Small intestine (tissue), 7 donors: ENCODE measurements at regions not wholly inside any gene's neighbourhood (a gene's known extent, or its start where the extent isn't known, plus 50 kb on each side); places are given as distances from the start of the nearest gene placed in this dataset.

Experiments used
- DNase-seq, 2 donors: peaks; one replicate each; pipeline versions ENCODE4 v3.0.0 to v3.0.0-alpha.2; 2013
- FAIRE-seq: peaks from 2 replicates; lab custom pipeline; 2012; peaks lifted over from hg19 to GRCh38; lab: Jason Lieb, UNC
- H3K27ac ChIP-seq, 3 donors: one replicate each; pipeline ENCODE4 v1.5.1; 2013; ENCODE audit warnings: low read length in 2 of 3, mild to moderate bottlenecking in 2 of 3, control low read depth in 1 of 3, inconsistent platforms in 1 of 3, low read depth in 1 of 3, moderate library complexity in 1 of 3
- H3K27me3 ChIP-seq, 3 donors: one replicate each; pipeline ENCODE4 v1.6.1; 2013; ENCODE audit warnings: low read length in 3 of 3, inconsistent platforms in 1 of 3; ENCODE audit not compliant: control insufficient read depth in 3 of 3, insufficient read depth in 3 of 3
- H3K36me3 ChIP-seq, 3 donors: one replicate each; pipeline ENCODE4 v1.6.1; 2013; ENCODE audit warnings: low read length in 3 of 3, inconsistent platforms in 1 of 3, low read depth in 1 of 3, mild to moderate bottlenecking in 1 of 3, moderate library complexity in 1 of 3; ENCODE audit not compliant: control insufficient read depth in 3 of 3, insufficient read depth in 2 of 3
- H3K4me1 ChIP-seq, 3 donors: one replicate each; pipeline ENCODE4 v1.6.1; 2013; ENCODE audit warnings: low read length in 2 of 3, inconsistent platforms in 1 of 3, low read depth in 1 of 3, mild to moderate bottlenecking in 1 of 3, moderate library complexity in 1 of 3; ENCODE audit not compliant: control insufficient read depth in 3 of 3, insufficient read depth in 2 of 3
- H3K4me3 ChIP-seq, 3 donors: one replicate each; pipeline ENCODE4 v1.5.1; 2013; ENCODE audit warnings: low read length in 3 of 3, control low read depth in 1 of 3, inconsistent platforms in 1 of 3, low read depth in 1 of 3, mild to moderate bottlenecking in 1 of 3, moderate library complexity in 1 of 3
- H3K9me3 ChIP-seq, 2 donors: one replicate each; pipeline ENCODE4 v1.6.1; 2013; ENCODE audit warnings: low read depth in 1 of 2, low read length in 1 of 2; ENCODE audit not compliant: control insufficient read depth in 2 of 2, insufficient read depth in 1 of 2
- WGBS, 3 donors: extraction: QIAGEN DNeasy Blood & Tissue Kit; methylation state at CpG; one replicate each; pipeline ENCODE4 v1.1.7; 2013; 5-methylcytosine and 5-hydroxymethylcytosine counted together
- donor health status: healthy with polysubstance abuse.
- donor health status: control.
- donor health status: control.
- donor health status: Bipolar disorder and iron deficiency.
- donor health status: healthy.

DNA sequence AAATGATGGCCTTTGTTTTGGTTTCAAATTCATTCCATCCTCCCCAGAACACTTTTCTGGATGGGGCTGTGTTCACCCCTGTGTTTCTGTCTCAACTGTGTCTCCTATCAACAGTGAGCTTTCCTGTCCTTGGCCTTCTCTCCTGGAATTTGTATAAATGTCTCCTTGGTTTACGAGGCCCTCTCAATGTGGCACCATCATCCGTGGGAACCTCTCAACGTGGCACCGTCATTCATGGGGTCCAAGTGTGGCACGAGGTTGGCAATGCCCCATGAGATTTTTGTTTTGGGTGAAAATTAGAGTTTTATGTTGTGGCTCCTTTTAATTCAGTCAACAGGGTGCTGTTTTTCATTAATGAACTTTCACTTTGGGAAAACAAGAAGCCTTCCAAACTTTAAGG, 280.7 kb upstream of the SALL3 start:
- Histone ChIP-seq H3K27ac (no peak overlapping the region), H3K4me1 (no peaks in the 10 kb centered on the region), H3K9me3 (no peaks in the 10 kb centered on the region), H3K27me3 (no peaks in the 10 kb centered on the region), H3K4me3 (no peak overlapping the region), H3K36me3 (no peaks in the 10 kb centered on the region)
- no peak for FAIRE-seq
- no peak for DNase-seq
- WGBS, 3 donors, result 76 to 90% (median 86%) methylated on average over 5 of the region's 5 CpGs

GRCh38 chr18:78699499-78699898, 280.1 kb upstream of the SALL3 start:
- FAIRE-seq (no peak), DNase-seq (peak; percentile 7 to 34)
- no peak overlapping the region for H3K4me3 ChIP-seq
- no peaks in the 10 kb centered on the region for H3K9me3 ChIP-seq
- no peaks in the 10 kb centered on the region for H3K36me3 ChIP-seq
- H3K4me1 ChIP-seq, result no peaks in the 10 kb centered on the region
- no peak overlapping the region for H3K27ac ChIP-seq
- 19 to 68% (median 45%) methylated on average over 12 of the region's 12 CpGs for WGBS, 3 donors
- H3K27me3 ChIP-seq, result no peaks in the 10 kb centered on the region

DNA sequence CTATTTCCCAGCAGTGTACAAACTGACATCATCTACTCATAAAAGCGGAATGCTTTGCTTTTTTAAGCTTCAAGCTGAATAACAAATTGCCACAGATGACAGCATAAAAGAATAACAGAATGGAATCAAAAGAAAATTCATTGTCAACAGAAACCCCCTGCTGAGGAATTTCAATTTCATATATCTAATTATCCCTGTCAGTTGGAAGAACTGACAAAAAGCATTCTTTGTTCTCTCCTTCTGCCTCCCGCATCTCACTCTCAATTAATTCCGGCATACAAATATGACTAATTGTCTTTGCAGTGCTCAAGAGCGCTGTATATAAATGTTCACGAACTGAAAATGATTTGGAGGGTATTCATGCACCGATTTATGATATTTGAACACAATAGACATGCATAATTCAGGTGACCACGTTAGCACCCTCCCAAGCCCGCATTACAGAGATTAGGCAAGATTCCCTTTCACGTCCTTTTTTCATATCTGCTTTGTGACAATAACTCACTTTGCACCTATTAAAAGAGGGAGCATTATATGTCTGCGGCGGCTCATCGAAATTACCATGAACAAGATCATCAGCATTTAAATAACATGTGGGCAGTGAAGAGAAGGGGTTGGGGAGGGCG, 277.7 kb upstream of the SALL3 start:
- WGBS, 3 donors, result 66 to 81% (median 70%) methylated on average over 13 of the region's 13 CpGs
- no peak for DNase-seq
- no peak for FAIRE-seq
- no peaks in the 10 kb centered on the region for H3K4me1 ChIP-seq
- no peaks in the 10 kb centered on the region for H3K27me3 ChIP-seq
- no peak overlapping the region for H3K27ac ChIP-seq
- H3K4me3 ChIP-seq, result no peak overlapping the region
- peaks cover 0 to 5% of the 10 kb centered on the region in 2 donors for H3K9me3 ChIP-seq
- no peaks in the 10 kb centered on the region for H3K36me3 ChIP-seq

DNA sequence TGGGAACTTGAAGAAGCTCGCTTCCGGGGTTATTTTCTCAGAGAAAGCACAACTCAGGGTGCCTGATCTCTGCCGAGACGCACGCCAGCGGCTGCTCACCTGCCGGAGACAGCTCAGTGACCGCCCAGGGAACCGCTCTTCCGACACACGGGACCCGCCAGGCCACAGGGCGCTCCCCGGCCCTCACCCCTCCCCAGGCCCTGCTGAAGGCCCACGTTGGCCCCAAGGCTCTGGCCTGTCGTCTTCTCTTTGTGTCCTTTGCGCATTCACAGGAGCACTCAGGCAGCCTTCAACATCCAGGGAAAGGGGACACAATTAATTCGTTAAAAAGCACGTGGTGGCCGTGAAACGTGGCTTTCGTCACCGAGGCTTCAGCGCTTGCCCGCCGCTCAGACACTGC, 276.3 kb upstream of the SALL3 start:
- DNase-seq, result no peak
- Histone ChIP-seq H3K4me3 (no peak overlapping the region), H3K36me3 (no peaks in the 10 kb centered on the region), H3K27ac (no peak overlapping the region), H3K27me3 (no peaks in the 10 kb centered on the region), H3K9me3 (peaks cover 0 to 6% of the 10 kb centered on the region in 2 donors), H3K4me1 (no peaks in the 10 kb centered on the region)
- 90 to 95% (median 95%) methylated on average over 24 to 26 of the region's 26 CpGs for WGBS, 3 donors
- FAIRE-seq, result no peak

DNA sequence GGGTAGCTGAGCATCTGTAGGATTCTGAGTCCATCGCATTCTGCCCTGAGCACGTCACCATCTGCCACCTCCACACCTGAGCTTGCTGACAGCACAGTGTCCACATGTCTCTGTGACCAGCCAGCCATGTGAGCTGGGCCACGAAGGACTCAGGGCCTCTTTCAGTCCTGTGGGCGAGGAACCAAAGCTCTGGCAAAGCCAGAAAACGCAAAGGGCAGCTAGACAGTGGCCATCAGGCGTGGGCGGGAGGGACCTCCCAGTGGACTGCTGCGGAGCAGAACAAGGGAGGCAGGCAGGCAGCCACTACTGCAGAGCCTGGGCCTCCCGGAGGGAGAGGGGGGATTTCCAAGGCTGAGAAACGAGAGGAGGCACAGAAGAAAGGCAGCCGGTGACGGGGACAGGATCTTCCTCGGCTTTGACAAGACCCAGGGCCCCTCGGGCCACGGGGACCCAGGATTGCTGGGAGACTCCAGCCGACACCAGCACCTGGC, 274.6 kb upstream of the SALL3 start:
- FAIRE-seq, result no peak

DNA sequence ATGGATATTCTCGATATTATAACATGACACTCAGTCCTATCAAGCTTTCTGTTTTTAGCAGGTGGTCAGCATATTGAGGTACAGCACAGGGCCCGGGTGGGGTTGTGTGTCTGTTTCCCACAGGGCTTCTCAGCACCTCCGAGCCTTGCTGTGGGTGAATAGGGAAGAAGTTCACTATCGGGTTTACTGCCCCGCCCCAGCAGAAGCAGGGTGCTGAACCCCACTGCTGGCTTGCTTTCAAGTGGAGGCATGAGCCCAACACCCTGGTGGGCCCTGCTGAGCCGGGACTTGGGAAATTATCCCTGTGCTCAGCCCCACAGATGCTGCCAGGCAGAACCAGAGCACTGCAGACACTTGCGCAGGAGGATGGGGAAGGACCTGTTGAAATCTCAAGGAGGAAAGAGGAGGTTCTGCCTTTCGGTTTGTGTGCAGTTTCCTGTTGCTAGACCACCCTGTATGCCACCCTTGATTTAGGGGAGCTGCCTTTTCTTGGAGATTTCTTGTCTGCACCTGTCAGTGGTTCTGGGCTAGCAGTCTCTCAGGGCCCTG, 270.3 kb upstream of the SALL3 start:
- Histone ChIP-seq H3K27ac (no peak overlapping the region), H3K9me3 (peaks cover 0 to 20% of the 10 kb centered on the region in 2 donors), H3K4me3 (no peak overlapping the region), H3K27me3 (no peaks in the 10 kb centered on the region), H3K36me3 (no peaks in the 10 kb centered on the region), H3K4me1 (no peaks in the 10 kb centered on the region)
- FAIRE-seq (no peak), DNase-seq (no peak)
- 82 to 86% (median 85%) methylated on average over 8 of the region's 8 CpGs for WGBS, 3 donors

More for the DNA sequence above, 274.6 kb upstream of the SALL3 start:
- DNase-seq, result no peak
- WGBS, 3 donors, result 77 to 87% (median 81%) methylated on average over 16 of the region's 16 CpGs
- H3K9me3 ChIP-seq, result peaks cover 0 to 17% of the 10 kb centered on the region in 2 donors
- H3K36me3 ChIP-seq, result no peaks in the 10 kb centered on the region
- H3K4me3 ChIP-seq, result no peak overlapping the region
- H3K27ac ChIP-seq, result no peak overlapping the region
- H3K27me3 ChIP-seq, result no peaks in the 10 kb centered on the region
- H3K4me1 ChIP-seq, result no peaks in the 10 kb centered on the region

- no peak overlapping the region for H3K27ac ChIP-seq
- H3K4me3 ChIP-seq, result no peak overlapping the region
- H3K36me3 ChIP-seq, result no peaks in the 10 kb centered on the region
- no peaks in the 10 kb centered on the region for H3K27me3 ChIP-seq
- DNase-seq (no peak), FAIRE-seq (no peak)
- WGBS, 3 donors, result 87 to 92% (median 91%) methylated on average over 8 of the region's 8 CpGs
- H3K4me1 ChIP-seq, result no peaks in the 10 kb centered on the region
- peaks cover 0 to 15% of the 10 kb centered on the region in 2 donors for H3K9me3 ChIP-seq
These were observed 268.3 kb upstream of the SALL3 start for GRCh38 chr18:78711316-78711715.

- H3K4me1 ChIP-seq, result no peaks in the 10 kb centered on the region
- H3K9me3 ChIP-seq, result peaks cover 0 to 15% of the 10 kb centered on the region in 2 donors
- DNase-seq (no peak), FAIRE-seq (no peak)
- WGBS, 3 donors, result 76 to 83% (median 77%) methylated on average over 4 of the region's 4 CpGs
- H3K36me3 ChIP-seq, result no peaks in the 10 kb centered on the region
- H3K27ac ChIP-seq, result no peak overlapping the region
- no peak overlapping the region for H3K4me3 ChIP-seq
- H3K27me3 ChIP-seq, result no peaks in the 10 kb centered on the region
These were observed 267.6 kb upstream of the SALL3 start for GRCh38 chr18:78711971-78712370.
